MM.1S (cell line): ENCODE measurements at regions not wholly inside any gene's neighbourhood (a gene's known extent, or its start where the extent isn't known, plus 50 kb on each side); places are given as distances from the start of the nearest gene placed in this dataset.

Experiments used
- CTCF ChIP-seq: fragments of 300-600 bp; sonication (generic); IDR thresholded peaks from 2 replicates; pipeline ENCODE4 v1.5.1; 2016; ENCODE audit warnings: antibody characterized with exemption, low read length, mixed read lengths
- EZH2 ChIP-seq: fragments of 300-600 bp; sonication (generic); optimal IDR thresholded peaks from 2 replicates; pipeline ENCODE3; 2017; ENCODE audit warnings: low read depth, mild to moderate bottlenecking, antibody characterized with exemption, low read length, mixed read lengths

GRCh38 chr6:121837545-121838229 lies 402.2 kb downstream of the GJA1 start:
- TF ChIP-seq CTCF (no peak), EZH2 (no peak)
